HepG2 (cell line): ENCODE measurements at regions not wholly inside any gene's neighbourhood (a gene's known extent, or its start where the extent isn't known, plus 50 kb on each side); places are given as distances from the start of the nearest gene placed in this dataset.

Experiments used
- ATAC-seq: fragments of 200-7000 bp; cut with Tn5 transposase; 3 replicates; pipeline ENCODE4 v1.9.1; 2020; ENCODE audit warnings: mild to moderate bottlenecking, moderate library complexity
- BruUV-seq: library from RNA; stranded (reverse); fragments of 400-500 nt; replicated peaks from 2 replicates; lab custom pipeline; 2021; lab: Mats Ljungman, UMichigan
- CTCF ChIA-PET: fragments of 300-600 bp; formaldehyde crosslinking; extraction: SDS; loops from one replicate; lab custom pipeline; 2021; ENCODE audit warnings: low total read pairs, inconsistent platforms, low intra/inter-chr PET ratio; lab: Yijun Ruan, JAX
- POLR2A ChIA-PET: fragments of 350-600 bp; sonication (Branson Sonifier 250); formaldehyde crosslinking; loops from one replicate; lab custom pipeline; 2020; ENCODE audit warnings: antibody characterized with exemption, inconsistent platforms; lab: Yijun Ruan, JAX
- DNase-seq: peaks from one replicate; pipeline ENCODE4 v3.0.0-alpha.2; 2015; ENCODE audit warnings: low spot score
- FAIRE-seq: peaks from 3 replicates; lab custom pipeline; 2011; peaks lifted over from hg19 to GRCh38; lab: Jason Lieb, UNC
- H2AFZ ChIP-seq: one replicate; pipeline ENCODE4 v1.6.1; 2011; ENCODE audit warnings: low read length, inconsistent platforms
- H3K27ac ChIP-seq: fragments of 300-600 bp; 3 replicates; pipeline ENCODE4 v1.8.0; 2011; ENCODE audit warnings: mixed run types, mild to moderate bottlenecking, mixed read lengths, low read length, inconsistent platforms; ENCODE audit not compliant: insufficient read depth; ENCODE audit errors: extremely low read length
- H3K27me3 ChIP-seq, 2 experiments: fragments of 200-600 bp in 1 of 2; 2 replicates in 1 of 2; 3 replicates in 1 of 2; pipeline versions ENCODE4 v1.6.0 to v1.8.0; 2011; ENCODE audit warnings: low read length in 2 of 2, mild to moderate bottlenecking in 2 of 2, moderate library complexity in 2 of 2, inconsistent platforms in 1 of 2; ENCODE audit not compliant: insufficient read depth in 2 of 2, control insufficient read depth in 1 of 2
- H3K36me3 ChIP-seq, 2 experiments: fragments of 200-600 bp in 1 of 2; replicated peaks in 1 of 2; 2 replicates in 1 of 2; 3 replicates in 1 of 2; pipeline versions ENCODE4 v1.5.1 to v1.8.0; 2011; ENCODE audit warnings: low read length in 2 of 2, inconsistent platforms in 1 of 2; ENCODE audit not compliant: insufficient read depth in 2 of 2, control insufficient read depth in 1 of 2
- H3K4me1 ChIP-seq: 2 replicates; pipeline ENCODE4 v1.5.1; 2012; ENCODE audit warnings: low read length, inconsistent platforms; ENCODE audit not compliant: insufficient read depth
- H3K4me2 ChIP-seq: 2 replicates; pipeline ENCODE4 v1.6.0; 2011; ENCODE audit warnings: low read depth, low read length, inconsistent platforms
- H3K4me3 ChIP-seq, 3 experiments: fragments of 200-600 bp in 1 of 3; sonication (generic), shearing (Covaris generic) in 1 of 3; replicated peaks in 1 of 3; 2 replicates each; pipeline ENCODE4 v1.5.1; 2011 to 2016; ENCODE audit warnings: low read length in 3 of 3, inconsistent platforms in 2 of 3, low read depth in 2 of 3, mild to moderate bottlenecking in 2 of 3, control low read depth in 1 of 3, mixed read lengths in 1 of 3; ENCODE audit not compliant: insufficient read depth in 1 of 3
- H3K79me2 ChIP-seq: one replicate; pipeline ENCODE4 v1.6.1; 2011; ENCODE audit warnings: low read length, inconsistent platforms; ENCODE audit not compliant: insufficient read depth
- H3K9ac ChIP-seq: 2 replicates; pipeline ENCODE4 v1.6.0; 2011; ENCODE audit warnings: mild to moderate bottlenecking, low read depth, low read length, inconsistent platforms; ENCODE audit not compliant: insufficient read depth
- H3K9me3 ChIP-seq: 2 replicates; pipeline ENCODE4 v1.5.1; 2012; ENCODE audit warnings: mild to moderate bottlenecking, low read length
- H4K20me1 ChIP-seq: 2 replicates; pipeline ENCODE4 v1.6.0; 2011; ENCODE audit warnings: inconsistent platforms, mild to moderate bottlenecking, low read length, moderate library complexity; ENCODE audit not compliant: insufficient read depth
- HDAC1 ChIP-seq: sonication (generic); formaldehyde crosslinking; IDR thresholded peaks from 2 replicates; pipeline ENCODE4 v1.5.1; 2020; ENCODE audit warnings: mild to moderate bottlenecking, missing genetic modification reagents
- HES4 ChIP-seq: sonication (generic); formaldehyde crosslinking; IDR thresholded peaks from 2 replicates; pipeline ENCODE4 v1.9.0; 2021; ENCODE audit warnings: mild to moderate bottlenecking, missing genetic modification reagents, borderline replicate concordance
- ISX ChIP-seq: sonication (generic); formaldehyde crosslinking; conservative IDR thresholded peaks from 2 replicates; pipeline ENCODE4 v1.5.0; 2020; ENCODE audit warnings: missing genetic modification reagents
- POLR2AphosphoS5 ChIP-seq: IDR thresholded peaks from 2 replicates; pipeline ENCODE4 v1.6.1; 2012; ENCODE audit warnings: low read depth, low read length
- SKI ChIP-seq: fragments of 450-650 bp; IDR thresholded peaks from one replicate; pipeline ENCODE4 v1.6.1; 2018; ENCODE audit warnings: mild to moderate bottlenecking; ENCODE audit not compliant: partially characterized antibody
- SOX5 ChIP-seq: IDR thresholded peaks from 2 replicates; pipeline ENCODE4 v1.6.1; 2016; ENCODE audit warnings: borderline replicate concordance
- ZBTB1 ChIP-seq: sonication (generic); formaldehyde crosslinking; IDR thresholded peaks from 2 replicates; pipeline ENCODE4 v1.4.0; 2020; ENCODE audit warnings: missing genetic modification reagents, borderline replicate concordance
- ZNF160 ChIP-seq: sonication (generic); formaldehyde crosslinking; IDR thresholded peaks from 2 replicates; pipeline ENCODE4 v1.8.0; 2022; ENCODE audit warnings: mild to moderate bottlenecking, inconsistent platforms, missing genetic modification reagents
- ZNF20 ChIP-seq: sonication (generic); formaldehyde crosslinking; IDR thresholded peaks from 2 replicates; pipeline ENCODE4 v1.4.0; 2020; ENCODE audit warnings: mild to moderate bottlenecking, moderate library complexity, missing genetic modification reagents
- ZNF441 ChIP-seq: sonication (generic); formaldehyde crosslinking; IDR thresholded peaks from 2 replicates; pipeline ENCODE4 v1.7.0; 2021; ENCODE audit warnings: missing genetic modification reagents, borderline replicate concordance
- ZNF749 ChIP-seq: sonication (generic); formaldehyde crosslinking; IDR thresholded peaks from 2 replicates; pipeline ENCODE4 v1.8.0; 2022; ENCODE audit warnings: mild to moderate bottlenecking, missing genetic modification reagents, moderate library complexity, borderline replicate concordance
- WGBS: methylation state at CpG from one replicate; pipeline ENCODE4 v1.1.6; 2017; ENCODE audit warnings: low lambda C conversion rate; 5-methylcytosine and 5-hydroxymethylcytosine counted together
- in situ Hi-C: cut with HindIII; loops from 2 replicates; pipeline ENCODE4 v1.10.0; 2017; ENCODE audit warnings: low pct_unique_long_range_greater_than_20kb; ENCODE audit not compliant: extremely low pct_ligation_motif_present
- intact Hi-C: fragments of 100-400 bp; cut with micrococcal nuclease; formaldehyde crosslinking; loops from one replicate; pipeline ENCODE4 v1.10.0; 2022; ENCODE audit not compliant: unreplicated experiment
- TF ChIP-seq, protein P1 (sequence below): IDR thresholded peaks from 2 replicates; pipeline ENCODE4 v1.6.1; 2016; ENCODE audit warnings: missing compliant biosample characterization, missing genetic modification reagents, borderline replicate concordance
- TF ChIP-seq, protein P2 (sequence below), 2 experiments: sonication (generic) in 1 of 2; formaldehyde crosslinking in 1 of 2; IDR thresholded peaks; 2 replicates each; pipeline versions ENCODE4 v1.4.0 to v1.6.1; 2018 to 2020; ENCODE audit warnings: missing genetic modification reagents in 2 of 2, borderline replicate concordance in 1 of 2, low read depth in 1 of 2, mild to moderate bottlenecking in 1 of 2, missing biosample characterization in 1 of 2
- TF ChIP-seq, protein P3 (sequence below): sonication (generic); formaldehyde crosslinking; IDR thresholded peaks from 2 replicates; pipeline ENCODE4 v1.4.0; 2020; ENCODE audit warnings: missing genetic modification reagents, borderline replicate concordance
- TF ChIP-seq, protein P4 (sequence below): sonication (generic); formaldehyde crosslinking; IDR thresholded peaks from 2 replicates; pipeline ENCODE4 v1.8.1; 2022; ENCODE audit warnings: low read depth, mild to moderate bottlenecking, missing genetic modification reagents
- TF ChIP-seq, protein P5 (sequence below): sonication (generic); formaldehyde crosslinking; IDR thresholded peaks from 2 replicates; pipeline ENCODE4 v1.4.0; 2020; ENCODE audit warnings: missing genetic modification reagents

DNA sequence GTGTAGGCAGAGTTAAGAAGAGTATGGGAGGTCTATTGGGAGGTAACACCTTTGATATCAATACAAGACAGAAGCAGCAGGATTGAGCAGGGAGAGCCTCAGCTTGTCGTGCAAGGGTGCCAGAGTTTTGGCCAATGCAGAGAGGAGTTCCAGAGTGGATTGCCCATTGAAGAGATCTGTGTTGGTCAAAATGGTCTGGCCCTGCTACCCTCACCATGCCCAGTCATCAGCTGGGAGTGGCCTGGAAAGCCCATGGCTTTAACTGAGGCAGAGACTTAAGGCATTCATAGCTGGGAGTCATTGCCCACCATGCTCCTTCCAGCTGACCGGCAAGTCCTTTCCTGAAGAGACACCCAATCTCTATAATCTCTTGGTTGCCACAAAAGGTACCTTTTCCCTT is 271.3 kb downstream of the ABHD5 start (continued):
- TF ChIP-seq SOX5 (no peak), ISX (CRISPR knock-in tag) (no peak), ZBTB1 (CRISPR knock-in tag) (no peak), HES4 (no peak), HDAC1 (CRISPR knock-in tag) (no peak), ZNF160 (CRISPR knock-in tag) (no peak)
- TF ChIP-seq, protein P1, sequence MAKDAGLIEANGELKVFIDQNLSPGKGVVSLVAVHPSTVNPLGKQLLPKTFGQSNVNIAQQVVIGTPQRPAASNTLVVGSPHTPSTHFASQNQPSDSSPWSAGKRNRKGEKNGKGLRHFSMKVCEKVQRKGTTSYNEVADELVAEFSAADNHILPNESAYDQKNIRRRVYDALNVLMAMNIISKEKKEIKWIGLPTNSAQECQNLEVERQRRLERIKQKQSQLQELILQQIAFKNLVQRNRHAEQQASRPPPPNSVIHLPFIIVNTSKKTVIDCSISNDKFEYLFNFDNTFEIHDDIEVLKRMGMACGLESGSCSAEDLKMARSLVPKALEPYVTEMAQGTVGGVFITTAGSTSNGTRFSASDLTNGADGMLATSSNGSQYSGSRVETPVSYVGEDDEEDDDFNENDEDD, result no peak

DNA sequence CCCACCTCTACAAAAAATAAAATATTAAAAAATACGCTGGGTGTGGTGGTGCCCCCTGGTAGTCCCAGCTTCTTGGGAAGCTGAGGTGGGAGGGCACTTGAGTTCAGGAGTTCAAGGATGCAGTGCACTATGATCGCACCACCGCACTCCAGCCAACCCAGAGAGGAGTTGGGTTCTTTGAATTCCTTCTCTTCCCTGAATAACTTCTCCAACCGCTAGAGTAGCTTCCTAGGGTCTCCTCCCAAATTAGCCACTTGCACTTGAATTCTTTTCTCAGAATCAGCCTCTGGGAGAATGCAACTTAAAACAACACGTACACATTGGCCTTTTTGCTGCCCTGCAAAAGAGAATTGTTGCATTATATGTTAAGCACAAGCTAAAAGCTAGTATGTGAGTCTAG is 272.5 kb downstream of the ABHD5 start:
- ATAC-seq (no peak), DNase-seq (no peak), FAIRE-seq (no peak)
- Histone ChIP-seq H3K79me2 (no peaks in the 10 kb centered on the region), H3K36me3 (no peaks in the 10 kb centered on the region), H4K20me1 (no peaks in the 10 kb centered on the region), H3K4me3 (no peak overlapping the region), H3K27ac (no peak overlapping the region), H3K9me3 (no peaks in the 10 kb centered on the region), H3K4me2 (no peak overlapping the region), H2AFZ (no peak overlapping the region), H3K9ac (no peak overlapping the region), H3K27me3 (peaks cover 1 to 4% of the 10 kb centered on the region in 2 experiments; a peak in 3 of 5 replicates), H3K4me1 (no peaks in the 10 kb centered on the region)
- intact Hi-C loops (no loop called here), in situ Hi-C loops (no loop called here)
- ChIA-PET CTCF (no interaction called here), POLR2A (no interaction called here)
- BruUV-seq, result no TSS peak
- 27% methylated on average over 5 of the region's 5 CpGs for WGBS
- no peak for TF ChIP-seq SKI
- TF ChIP-seq, protein P2, sequence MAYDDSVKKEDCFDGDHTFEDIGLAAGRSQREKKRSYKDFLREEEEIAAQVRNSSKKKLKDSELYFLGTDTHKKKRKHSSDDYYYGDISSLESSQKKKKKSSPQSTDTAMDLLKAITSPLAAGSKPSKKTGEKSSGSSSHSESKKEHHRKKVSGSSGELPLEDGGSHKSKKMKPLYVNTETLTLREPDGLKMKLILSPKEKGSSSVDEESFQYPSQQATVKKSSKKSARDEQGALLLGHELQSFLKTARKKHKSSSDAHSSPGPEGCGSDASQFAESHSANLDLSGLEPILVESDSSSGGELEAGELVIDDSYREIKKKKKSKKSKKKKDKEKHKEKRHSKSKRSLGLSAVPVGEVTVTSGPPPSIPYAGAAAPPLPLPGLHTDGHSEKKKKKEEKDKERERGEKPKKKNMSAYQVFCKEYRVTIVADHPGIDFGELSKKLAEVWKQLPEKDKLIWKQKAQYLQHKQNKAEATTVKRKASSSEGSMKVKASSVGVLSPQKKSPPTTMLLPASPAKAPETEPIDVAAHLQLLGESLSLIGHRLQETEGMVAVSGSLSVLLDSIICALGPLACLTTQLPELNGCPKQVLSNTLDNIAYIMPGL (CRISPR knock-in tag; IDR thresholded peaks at IDR 0.05; ENCODE audit: borderline replicate concordance in 1 of 2, low read depth in 1 of 2), result no peak
- TF ChIP-seq, protein P3, sequence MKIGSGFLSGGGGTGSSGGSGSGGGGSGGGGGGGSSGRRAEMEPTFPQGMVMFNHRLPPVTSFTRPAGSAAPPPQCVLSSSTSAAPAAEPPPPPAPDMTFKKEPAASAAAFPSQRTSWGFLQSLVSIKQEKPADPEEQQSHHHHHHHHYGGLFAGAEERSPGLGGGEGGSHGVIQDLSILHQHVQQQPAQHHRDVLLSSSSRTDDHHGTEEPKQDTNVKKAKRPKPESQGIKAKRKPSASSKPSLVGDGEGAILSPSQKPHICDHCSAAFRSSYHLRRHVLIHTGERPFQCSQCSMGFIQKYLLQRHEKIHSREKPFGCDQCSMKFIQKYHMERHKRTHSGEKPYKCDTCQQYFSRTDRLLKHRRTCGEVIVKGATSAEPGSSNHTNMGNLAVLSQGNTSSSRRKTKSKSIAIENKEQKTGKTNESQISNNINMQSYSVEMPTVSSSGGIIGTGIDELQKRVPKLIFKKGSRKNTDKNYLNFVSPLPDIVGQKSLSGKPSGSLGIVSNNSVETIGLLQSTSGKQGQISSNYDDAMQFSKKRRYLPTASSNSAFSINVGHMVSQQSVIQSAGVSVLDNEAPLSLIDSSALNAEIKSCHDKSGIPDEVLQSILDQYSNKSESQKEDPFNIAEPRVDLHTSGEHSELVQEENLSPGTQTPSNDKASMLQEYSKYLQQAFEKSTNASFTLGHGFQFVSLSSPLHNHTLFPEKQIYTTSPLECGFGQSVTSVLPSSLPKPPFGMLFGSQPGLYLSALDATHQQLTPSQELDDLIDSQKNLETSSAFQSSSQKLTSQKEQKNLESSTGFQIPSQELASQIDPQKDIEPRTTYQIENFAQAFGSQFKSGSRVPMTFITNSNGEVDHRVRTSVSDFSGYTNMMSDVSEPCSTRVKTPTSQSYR, result no peak
- no peak for TF ChIP-seq POLR2AphosphoS5
- no peak for TF ChIP-seq ZNF20 (CRISPR knock-in tag)
- no peak for TF ChIP-seq ZNF749 (CRISPR knock-in tag)
- TF ChIP-seq, protein P4, sequence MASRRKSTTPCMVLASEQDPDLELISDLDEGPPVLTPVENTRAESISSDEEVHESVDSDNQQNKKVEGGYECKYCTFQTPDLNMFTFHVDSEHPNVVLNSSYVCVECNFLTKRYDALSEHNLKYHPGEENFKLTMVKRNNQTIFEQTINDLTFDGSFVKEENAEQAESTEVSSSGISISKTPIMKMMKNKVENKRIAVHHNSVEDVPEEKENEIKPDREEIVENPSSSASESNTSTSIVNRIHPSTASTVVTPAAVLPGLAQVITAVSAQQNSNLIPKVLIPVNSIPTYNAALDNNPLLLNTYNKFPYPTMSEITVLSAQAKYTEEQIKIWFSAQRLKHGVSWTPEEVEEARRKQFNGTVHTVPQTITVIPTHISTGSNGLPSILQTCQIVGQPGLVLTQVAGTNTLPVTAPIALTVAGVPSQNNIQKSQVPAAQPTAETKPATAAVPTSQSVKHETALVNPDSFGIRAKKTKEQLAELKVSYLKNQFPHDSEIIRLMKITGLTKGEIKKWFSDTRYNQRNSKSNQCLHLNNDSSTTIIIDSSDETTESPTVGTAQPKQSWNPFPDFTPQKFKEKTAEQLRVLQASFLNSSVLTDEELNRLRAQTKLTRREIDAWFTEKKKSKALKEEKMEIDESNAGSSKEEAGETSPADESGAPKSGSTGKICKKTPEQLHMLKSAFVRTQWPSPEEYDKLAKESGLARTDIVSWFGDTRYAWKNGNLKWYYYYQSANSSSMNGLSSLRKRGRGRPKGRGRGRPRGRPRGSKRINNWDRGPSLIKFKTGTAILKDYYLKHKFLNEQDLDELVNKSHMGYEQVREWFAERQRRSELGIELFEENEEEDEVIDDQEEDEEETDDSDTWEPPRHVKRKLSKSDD (CRISPR knock-in tag), result no peak
- TF ChIP-seq, protein P5, sequence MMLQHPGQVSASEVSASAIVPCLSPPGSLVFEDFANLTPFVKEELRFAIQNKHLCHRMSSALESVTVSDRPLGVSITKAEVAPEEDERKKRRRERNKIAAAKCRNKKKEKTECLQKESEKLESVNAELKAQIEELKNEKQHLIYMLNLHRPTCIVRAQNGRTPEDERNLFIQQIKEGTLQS, result no peak
- no peak for TF ChIP-seq ZNF441
